ENCODE measurements at regions not wholly inside any gene's neighbourhood (a gene's known extent, or its start where the extent isn't known, plus 50 kb on each side); places are given as distances from the start of the nearest gene placed in this dataset.

GRCh38 chr1:38563942-38564735 is 295.4 kb downstream of the RRAGC start:
- TF ChIP-seq OSR1 (CRISPR knock-in tag; IDR thresholded peaks at IDR 0.05) (no peak), ESRRG (CRISPR knock-in tag; IDR thresholded peaks at IDR 0.05) (no peak), PPARA (CRISPR knock-in tag; IDR thresholded peaks at IDR 0.05; ENCODE audit: borderline replicate concordance) (no peak), ZNF8 (CRISPR knock-in tag; IDR thresholded peaks at IDR 0.05) (no peak), TOX (CRISPR knock-in tag; IDR thresholded peaks at IDR 0.05; ENCODE audit: borderline replicate concordance) (no peak), TCF4 (CRISPR knock-in tag; IDR thresholded peaks at IDR 0.05; ENCODE audit: borderline replicate concordance) (no peak), ZFP3 (CRISPR knock-in tag; IDR thresholded peaks at IDR 0.05) (no peak), PATZ1 (CRISPR knock-in tag; IDR thresholded peaks at IDR 0.05; ENCODE audit: borderline replicate concordance) (no peak), CSRNP3 (CRISPR knock-in tag; IDR thresholded peaks at IDR 0.05) (no peak), CREB5 (CRISPR knock-in tag; IDR thresholded peaks at IDR 0.05; ENCODE audit: low read depth) (no peak), ZFP30 (CRISPR knock-in tag; IDR thresholded peaks at IDR 0.05) (no peak), RARB (CRISPR knock-in tag; IDR thresholded peaks at IDR 0.05) (no peak), BACH2 (CRISPR knock-in tag; IDR thresholded peaks at IDR 0.05; ENCODE audit: borderline replicate concordance) (no peak)
- no peak for ATAC-seq

GRCh38 chr1:38561725-38562124 is 297.8 kb downstream of the RRAGC start:
- no peak for ATAC-seq
- TF ChIP-seq CSDC2 (CRISPR knock-in tag; IDR thresholded peaks at IDR 0.05) (no peak), CREB5 (CRISPR knock-in tag; IDR thresholded peaks at IDR 0.05; ENCODE audit: low read depth) (no peak), GLIS3 (CRISPR knock-in tag; IDR thresholded peaks at IDR 0.05) (no peak)

- TF ChIP-seq CREB5 (CRISPR knock-in tag; IDR thresholded peaks at IDR 0.05; ENCODE audit: low read depth) (no peak), TSHZ2 (CRISPR knock-in tag; IDR thresholded peaks at IDR 0.05) (no peak), ZFP30 (CRISPR knock-in tag; IDR thresholded peaks at IDR 0.05) (no peak), PPARA (CRISPR knock-in tag; IDR thresholded peaks at IDR 0.05; ENCODE audit: borderline replicate concordance) (no peak), POU6F1 (CRISPR knock-in tag; IDR thresholded peaks at IDR 0.05; ENCODE audit: borderline replicate concordance, low read depth) (no peak), CSRNP3 (CRISPR knock-in tag; IDR thresholded peaks at IDR 0.05) (no peak), TOX (CRISPR knock-in tag; IDR thresholded peaks at IDR 0.05; ENCODE audit: borderline replicate concordance) (no peak), ESRRG (CRISPR knock-in tag; IDR thresholded peaks at IDR 0.05) (no peak)
- ATAC-seq, result no peak
Measured at GRCh38 chr1:38561110-38561509, 298.5 kb downstream of the RRAGC start.

All from SK-N-SH treated with all-trans-retinoic acid at 6 μM for 48 hours (cell line).